Left ventricle myocardium inferior (tissue), 1 donor: ENCODE measurements at regions not wholly inside any gene's neighbourhood (a gene's known extent, or its start where the extent isn't known, plus 50 kb on each side); places are given as distances from the start of the nearest gene placed in this dataset.
A peak's percentile ranks its signal among the peaks of the same experiment; 100 is the strongest.

ENCODE experiments used
- DNase-seq: peaks from one replicate; pipeline ENCODE4 v3.0.0-alpha.2; 2020
- H3K27ac ChIP-seq: fragments of 200-600 bp; replicated peaks from 2 replicates; pipeline ENCODE4 v1.8.0; 2021
- H3K27me3 ChIP-seq: fragments of 200-600 bp; 2 replicates; pipeline ENCODE4 v1.8.0; 2021; ENCODE audit warnings: low read depth
- H3K36me3 ChIP-seq: fragments of 200-600 bp; 2 replicates; pipeline ENCODE4 v1.8.0; 2021
- H3K4me1 ChIP-seq: fragments of 200-600 bp; 2 replicates; pipeline ENCODE4 v1.8.0; 2021
- H3K4me3 ChIP-seq: fragments of 200-600 bp; 2 replicates; pipeline ENCODE4 v1.8.0; 2021; ENCODE audit warnings: mild to moderate bottlenecking, moderate library complexity
- H3K9me3 ChIP-seq: fragments of 200-600 bp; replicated peaks from 2 replicates; pipeline ENCODE4 v1.8.0; 2021
- intact Hi-C: fragments of 100-400 bp; cut with micrococcal nuclease; formaldehyde crosslinking; loops from one replicate; pipeline ENCODE4 v1.11.0; 2022
- TF ChIP-seq, protein P1 (sequence below): fragments of 200-600 bp; IDR thresholded peaks from 2 replicates; pipeline ENCODE4 v1.8.0; 2021; ENCODE audit warnings: antibody characterized with exemption, mild to moderate bottlenecking, borderline replicate concordance
- donor health status: DM: no; HTN: yes; CAD: no; lungs with severe emphysema.

DNA sequence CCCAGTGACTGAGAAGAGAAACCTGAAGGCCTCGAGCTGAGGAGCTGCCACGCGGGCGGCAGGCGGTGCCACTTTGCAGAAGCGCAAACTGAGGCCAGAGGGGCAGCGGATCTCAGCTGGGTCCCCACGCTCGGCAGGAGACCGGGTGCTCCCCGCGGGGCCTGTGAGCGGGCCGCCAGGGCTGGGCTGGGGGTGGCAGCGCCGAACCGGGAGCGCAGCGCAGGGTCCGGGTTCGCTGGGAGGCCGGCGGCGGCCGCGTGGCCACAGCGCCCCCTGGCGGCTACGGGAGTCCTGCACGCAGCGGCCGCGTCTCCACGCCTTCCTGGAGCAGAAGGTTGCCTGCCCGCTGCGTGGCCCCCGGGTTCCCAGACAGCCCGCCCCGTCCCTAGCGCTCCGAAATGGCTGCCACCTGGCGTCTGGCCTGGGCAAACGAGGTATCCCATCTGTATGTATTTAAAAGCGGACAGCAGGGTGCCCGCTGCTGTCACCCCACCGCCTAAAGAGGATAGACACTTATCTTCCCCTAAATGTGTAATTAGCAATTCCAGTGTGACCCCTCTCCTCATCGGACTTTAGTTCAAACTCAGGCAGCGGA, 96.1 kb upstream of the CDH5 start:
- Histone ChIP-seq H3K9me3 (no peaks in the 10 kb centered on the region), H3K4me1 (peaks cover 35% of the 10 kb centered on the region), H3K4me3 (peak overlapping the region; percentile 60), H3K36me3 (no peaks in the 10 kb centered on the region), H3K27ac (peak overlapping the region; percentile 64), H3K27me3 (peaks cover 14% of the 10 kb centered on the region)
- peak; percentile 71 for DNase-seq
- TF ChIP-seq, protein P1, sequence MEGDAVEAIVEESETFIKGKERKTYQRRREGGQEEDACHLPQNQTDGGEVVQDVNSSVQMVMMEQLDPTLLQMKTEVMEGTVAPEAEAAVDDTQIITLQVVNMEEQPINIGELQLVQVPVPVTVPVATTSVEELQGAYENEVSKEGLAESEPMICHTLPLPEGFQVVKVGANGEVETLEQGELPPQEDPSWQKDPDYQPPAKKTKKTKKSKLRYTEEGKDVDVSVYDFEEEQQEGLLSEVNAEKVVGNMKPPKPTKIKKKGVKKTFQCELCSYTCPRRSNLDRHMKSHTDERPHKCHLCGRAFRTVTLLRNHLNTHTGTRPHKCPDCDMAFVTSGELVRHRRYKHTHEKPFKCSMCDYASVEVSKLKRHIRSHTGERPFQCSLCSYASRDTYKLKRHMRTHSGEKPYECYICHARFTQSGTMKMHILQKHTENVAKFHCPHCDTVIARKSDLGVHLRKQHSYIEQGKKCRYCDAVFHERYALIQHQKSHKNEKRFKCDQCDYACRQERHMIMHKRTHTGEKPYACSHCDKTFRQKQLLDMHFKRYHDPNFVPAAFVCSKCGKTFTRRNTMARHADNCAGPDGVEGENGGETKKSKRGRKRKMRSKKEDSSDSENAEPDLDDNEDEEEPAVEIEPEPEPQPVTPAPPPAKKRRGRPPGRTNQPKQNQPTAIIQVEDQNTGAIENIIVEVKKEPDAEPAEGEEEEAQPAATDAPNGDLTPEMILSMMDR, result peak; percentile 98
- intact Hi-C loops, result no loop called here

DNA sequence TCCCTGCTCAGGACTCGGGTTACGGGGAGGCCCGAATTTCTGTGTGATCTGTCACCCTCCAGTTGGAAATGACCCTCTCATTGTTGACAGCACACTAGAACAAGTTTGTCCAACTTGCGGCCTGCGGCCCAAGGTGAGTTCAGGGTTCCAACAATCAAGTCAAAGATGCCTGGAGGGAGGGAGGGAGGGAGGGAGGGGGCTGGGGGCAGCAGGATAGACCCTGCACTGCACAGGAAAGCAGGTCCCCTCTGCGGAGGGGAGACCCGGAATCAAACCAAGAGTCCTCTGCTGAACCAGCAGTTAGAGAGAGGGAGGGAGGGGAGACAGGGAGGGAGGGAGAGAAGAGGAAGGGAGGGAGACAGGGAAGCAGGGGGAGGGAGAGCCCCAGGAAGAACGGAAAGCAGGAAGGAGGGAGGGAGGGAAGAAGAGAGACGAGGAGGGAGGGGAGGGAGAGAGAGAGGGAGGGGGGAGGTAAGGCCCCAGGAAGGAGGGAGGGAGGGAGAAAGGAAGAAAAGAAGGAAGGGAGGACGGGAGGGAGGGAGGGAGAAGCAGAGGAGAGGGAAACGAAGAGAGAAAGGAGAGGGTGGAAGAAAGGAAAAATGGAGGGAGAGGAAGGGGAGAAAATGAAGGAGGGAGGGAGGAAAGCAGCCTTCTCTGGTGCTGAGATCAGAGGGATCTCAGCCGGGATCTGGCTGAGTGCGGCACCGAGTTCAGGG, 96.7 kb upstream of the CDH5 start:
- Histone ChIP-seq H3K27ac (peak overlapping the region; percentile 64), H3K27me3 (peaks cover 14% of the 10 kb centered on the region), H3K9me3 (no peaks in the 10 kb centered on the region), H3K4me1 (peaks cover 35% of the 10 kb centered on the region), H3K4me3 (peak overlapping the region; percentile 60), H3K36me3 (no peaks in the 10 kb centered on the region)
- intact Hi-C loops, result no loop called here
- TF ChIP-seq, protein P1, result no peak
- no peak for DNase-seq

DNA sequence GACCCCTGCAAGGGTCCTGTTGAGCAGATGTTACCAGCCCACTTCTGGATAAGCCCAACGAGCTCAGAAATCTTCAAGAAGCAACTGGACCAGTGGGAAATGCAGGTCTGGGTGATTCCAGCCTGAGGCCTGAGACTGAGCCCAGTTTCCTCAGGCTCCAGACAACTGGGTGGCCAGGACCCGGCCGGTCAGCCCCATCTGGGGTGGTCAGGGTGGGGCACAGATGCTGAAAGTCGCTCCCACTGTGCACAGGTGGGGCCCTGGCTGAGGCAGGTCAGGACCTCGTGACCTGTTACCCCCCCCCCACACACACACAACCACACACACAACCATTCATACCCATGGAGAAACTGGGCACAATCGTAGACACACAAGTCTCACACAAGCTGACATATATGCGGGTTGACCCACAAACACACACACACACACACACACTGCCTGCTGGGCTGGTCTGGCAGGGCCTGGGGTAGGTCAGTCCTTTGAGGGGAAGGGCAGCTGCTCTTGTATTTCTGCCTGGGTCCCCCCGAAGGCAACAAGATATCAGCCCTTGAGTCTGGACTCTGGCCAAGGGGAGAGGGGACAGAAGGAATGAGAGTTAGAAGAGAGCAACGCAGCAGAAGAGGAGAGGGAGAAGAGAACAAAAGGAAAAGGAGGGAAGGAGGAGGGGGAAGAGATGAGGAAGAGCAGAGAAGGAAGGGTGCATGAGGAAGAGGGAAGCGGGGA, 99.0 kb upstream of the CDH5 start:
- peaks cover 14% of the 10 kb centered on the region for H3K27me3 ChIP-seq
- peak overlapping the region; percentile 73 for H3K27ac ChIP-seq
- intact Hi-C loops, result no loop called here
- DNase-seq, result no peak
- no peak overlapping the region for H3K4me3 ChIP-seq
- H3K4me1 ChIP-seq, result peaks cover 35% of the 10 kb centered on the region
- TF ChIP-seq, protein P1, result no peak
- H3K36me3 ChIP-seq, result no peaks in the 10 kb centered on the region
- no peaks in the 10 kb centered on the region for H3K9me3 ChIP-seq

DNA sequence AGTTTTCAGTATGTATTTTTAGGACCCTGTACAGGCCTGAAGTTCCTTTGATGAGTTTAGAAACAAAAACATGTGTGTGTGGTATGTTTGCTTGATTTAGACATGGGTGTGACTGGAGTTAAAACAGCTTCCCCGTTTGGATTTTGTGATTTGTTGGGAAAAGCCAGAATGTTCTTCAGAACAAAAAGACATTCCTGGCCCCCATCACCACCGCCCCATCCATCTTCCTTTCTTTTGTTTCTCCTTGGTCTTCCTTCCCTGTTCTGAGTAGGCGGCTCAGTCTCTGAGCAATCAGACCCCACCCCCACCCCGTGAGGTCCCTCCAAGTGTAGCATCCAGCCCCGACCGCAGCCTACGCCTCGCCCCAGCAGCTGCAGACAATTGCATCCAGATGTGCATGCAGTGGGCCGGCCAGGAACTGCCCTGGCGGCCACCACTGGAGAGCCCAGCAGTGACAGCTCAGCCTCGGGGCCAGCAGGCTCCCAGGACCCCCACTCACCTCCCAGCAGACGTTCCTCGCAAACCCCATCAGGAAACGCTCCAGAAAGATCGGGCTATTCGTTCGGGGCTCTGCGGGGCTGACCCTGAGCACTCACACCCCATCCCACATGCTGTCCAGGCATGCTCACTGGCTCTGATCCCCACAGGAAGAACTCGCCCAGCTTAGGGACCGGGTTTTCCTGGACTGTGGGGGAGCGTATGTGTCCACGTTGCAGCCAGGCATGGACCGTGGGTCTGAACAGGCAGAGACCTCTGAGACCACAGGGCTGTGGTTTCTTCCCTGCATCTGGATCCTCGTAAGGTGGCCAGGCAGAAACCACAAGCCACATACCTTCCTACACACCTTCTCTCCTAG, 99.8 kb upstream of the CDH5 start:
- H3K4me3 ChIP-seq, result no peak overlapping the region
- peaks cover 35% of the 10 kb centered on the region for H3K4me1 ChIP-seq
- peaks cover 14% of the 10 kb centered on the region for H3K27me3 ChIP-seq
- H3K27ac ChIP-seq, result peak overlapping the region; percentile 73
- no peaks in the 10 kb centered on the region for H3K9me3 ChIP-seq
- TF ChIP-seq, protein P1, result peak; percentile 22
- intact Hi-C loops, result no loop called here
- peak; percentile 76 for DNase-seq
- H3K36me3 ChIP-seq, result no peaks in the 10 kb centered on the region

DNA sequence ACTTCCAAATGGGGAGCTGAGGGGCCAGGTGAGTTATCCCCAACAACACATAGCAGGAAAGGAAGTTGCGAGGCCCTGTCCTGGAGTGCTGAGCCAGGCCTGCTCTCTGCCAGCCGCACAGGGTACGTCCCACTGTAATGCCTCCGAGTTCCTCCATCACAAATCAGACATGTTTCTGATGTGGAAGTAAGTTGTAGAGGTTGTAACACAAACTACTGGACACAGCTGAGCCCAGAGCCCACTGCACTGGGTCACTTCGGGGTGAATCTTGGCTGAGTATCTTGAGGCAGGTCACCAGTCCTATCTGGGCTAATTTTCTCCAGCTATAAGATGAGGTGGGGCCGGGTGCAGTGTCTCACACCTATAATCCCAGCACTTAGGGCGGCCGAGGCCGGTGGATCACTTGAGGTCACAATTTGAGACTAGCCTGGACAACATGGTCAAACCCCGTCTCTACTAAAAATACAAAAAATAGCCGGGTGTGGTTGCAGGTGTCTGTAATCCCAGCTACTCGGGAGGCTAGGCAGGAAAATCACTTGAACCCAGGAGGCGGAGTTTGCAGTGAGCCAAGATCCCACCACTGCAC, 100.8 kb upstream of the CDH5 start:
- intact Hi-C loops, result no loop called here
- peaks cover 34% of the 10 kb centered on the region for H3K4me1 ChIP-seq
- no peaks in the 10 kb centered on the region for H3K9me3 ChIP-seq
- peak overlapping the region; percentile 73 for H3K27ac ChIP-seq
- DNase-seq, result no peak
- TF ChIP-seq, protein P1, result no peak
- peaks cover 7% of the 10 kb centered on the region for H3K27me3 ChIP-seq
- H3K36me3 ChIP-seq, result no peaks in the 10 kb centered on the region
- no peak overlapping the region for H3K4me3 ChIP-seq
